GM23338 (cell line): ENCODE measurements at regions not wholly inside any gene's neighbourhood (a gene's known extent, or its start where the extent isn't known, plus 50 kb on each side); places are given as distances from the start of the nearest gene placed in this dataset.

ENCODE experiments used
- ATAC-seq: fragments of 200-7000 bp; cut with Tn5 transposase; 3 replicates; pipeline ENCODE4 v1.9.1; 2020
- DNase-seq: peaks from one replicate; pipeline ENCODE4 v3.0.0-alpha.2; 2015; ENCODE audit warnings: low spot score
- H2AFZ ChIP-seq: fragments of 200-600 bp; sonication (generic); 2 replicates; pipeline ENCODE4 v1.8.0; 2016; ENCODE audit warnings: antibody characterized with exemption, mild to moderate bottlenecking, moderate library complexity
- H3F3A ChIP-seq: fragments of 200-600 bp; sonication (generic); replicated peaks from 2 replicates; pipeline ENCODE4 v1.8.0; 2017; ENCODE audit warnings: antibody characterized with exemption, mixed run types, low read depth
- H3K27ac ChIP-seq: fragments of 200-600 bp; sonication (generic); 2 replicates; pipeline ENCODE4 v1.6.1; 2016; ENCODE audit warnings: low read depth
- H3K27me3 ChIP-seq: fragments of 200-600 bp; sonication (generic); 2 replicates; pipeline ENCODE4 v1.8.0; 2016; ENCODE audit warnings: mild to moderate bottlenecking, mixed run types, moderate library complexity; ENCODE audit not compliant: insufficient read depth
- H3K36me3 ChIP-seq: fragments of 200-600 bp; sonication (generic); 2 replicates; pipeline ENCODE4 v1.8.0; 2016; ENCODE audit warnings: mild to moderate bottlenecking; ENCODE audit not compliant: insufficient read depth
- H3K4me1 ChIP-seq: fragments of 200-600 bp; sonication (generic); 2 replicates; pipeline ENCODE4 v1.8.0; 2016; ENCODE audit warnings: mild to moderate bottlenecking, moderate library complexity; ENCODE audit not compliant: insufficient read depth
- H3K4me2 ChIP-seq: fragments of 200-600 bp; sonication (generic); 2 replicates; pipeline ENCODE4 v1.7.1; 2017; ENCODE audit warnings: mixed run types
- H3K4me3 ChIP-seq: fragments of 200-600 bp; sonication (generic); 2 replicates; pipeline ENCODE4 v1.6.1; 2016; ENCODE audit warnings: mixed run types
- H3K79me2 ChIP-seq: fragments of 200-600 bp; sonication (generic); replicated peaks from 2 replicates; pipeline ENCODE4 v1.8.0; 2017; ENCODE audit warnings: mild to moderate bottlenecking; ENCODE audit not compliant: insufficient read depth
- H3K9me2 ChIP-seq: fragments of 200-600 bp; sonication (generic); 2 replicates; pipeline ENCODE4 v1.8.0; 2017; ENCODE audit not compliant: insufficient read depth
- H4K20me1 ChIP-seq: fragments of 200-600 bp; sonication (generic); replicated peaks from 2 replicates; pipeline ENCODE4 v1.8.0; 2017; ENCODE audit warnings: mild to moderate bottlenecking; ENCODE audit not compliant: insufficient read depth
- H3K27ac Mint-ChIP-seq: 2 replicates; pipeline ENCODE4 v1.8.0; 2020; ENCODE audit warnings: inconsistent platforms, mild to moderate bottlenecking, moderate library complexity, mixed read lengths
- H3K27me3 Mint-ChIP-seq: 3 replicates; pipeline ENCODE4 v1.8.0; 2022; ENCODE audit warnings: low read depth, mild to moderate bottlenecking, moderate library complexity, mixed read lengths, inconsistent platforms; ENCODE audit not compliant: insufficient read depth, poor library complexity
- H3K36me3 Mint-ChIP-seq: 3 replicates; pipeline ENCODE4 v1.8.0; 2021; ENCODE audit warnings: low read depth, mild to moderate bottlenecking, inconsistent platforms, moderate library complexity, mixed read lengths
- H3K4me1 Mint-ChIP-seq: 3 replicates; pipeline ENCODE4 v1.8.0; 2020; ENCODE audit warnings: mild to moderate bottlenecking, inconsistent platforms, mixed read lengths
- H3K4me3 Mint-ChIP-seq: 3 replicates; pipeline ENCODE4 v1.8.0; 2021; ENCODE audit warnings: moderate library complexity, mild to moderate bottlenecking, inconsistent platforms, mixed read lengths
- H3K9me3 Mint-ChIP-seq: 3 replicates; pipeline ENCODE4 v1.8.0; 2020; ENCODE audit warnings: moderate library complexity, mild to moderate bottlenecking, inconsistent platforms, mixed read lengths
- STAT1 ChIP-seq: IDR thresholded peaks from one replicate; pipeline ENCODE4 v1.6.1; 2016; ENCODE audit warnings: antibody characterized with exemption; ENCODE audit not compliant: unreplicated experiment
- TF ChIP-seq, protein P1 (sequence below): fragments of 250-450 bp; sonication (Bioruptor Pico); IDR thresholded peaks from 2 replicates; pipeline ENCODE4 v1.5.0; 2020; ENCODE audit warnings: mild to moderate bottlenecking, moderate library complexity
- TF ChIP-seq, protein P2 (sequence below), 2 experiments: fragments of 200-600 bp in 1 of 2; sonication (generic) in 1 of 2; conservative IDR thresholded peaks; 2 replicates each; pipeline versions ENCODE4 v1.5.1 to v1.6.1; 2016 to 2017; ENCODE audit warnings: antibody characterized with exemption in 2 of 2, low read depth in 2 of 2, mild to moderate bottlenecking in 2 of 2, moderate library complexity in 1 of 2

- H3K27me3 ChIP-seq = no peaks in the 10 kb centered on the region
Measured at GRCh38 chr10:127815147-127815546, 77.6 kb downstream of the CLRN3 start.

More at GRCh38 chr10:127815147-127815546, 77.6 kb downstream of the CLRN3 start:
- Histone ChIP-seq H3K9me2 (peaks cover 4% of the 10 kb centered on the region; the same call in 1 of the 2 replicates), H3K36me3 (no peaks in the 10 kb centered on the region), H4K20me1 (no peaks in the 10 kb centered on the region), H3F3A (no peaks in the 10 kb centered on the region), H2AFZ (no peak overlapping the region), H3K27ac (no peak overlapping the region), H3K79me2 (no peaks in the 10 kb centered on the region), H3K4me1 (no peaks in the 10 kb centered on the region), H3K4me2 (no peak overlapping the region), H3K4me3 (no peak overlapping the region)
- Mint-ChIP-seq H3K4me3 (no peak overlapping the region), H3K36me3 (no peaks in the 10 kb centered on the region), H3K4me1 (no peaks in the 10 kb centered on the region), H3K27ac (no peak overlapping the region), H3K9me3 (no peaks in the 10 kb centered on the region), H3K27me3 (no peaks in the 10 kb centered on the region)
- no peak for ATAC-seq
- TF ChIP-seq, protein P1, sequence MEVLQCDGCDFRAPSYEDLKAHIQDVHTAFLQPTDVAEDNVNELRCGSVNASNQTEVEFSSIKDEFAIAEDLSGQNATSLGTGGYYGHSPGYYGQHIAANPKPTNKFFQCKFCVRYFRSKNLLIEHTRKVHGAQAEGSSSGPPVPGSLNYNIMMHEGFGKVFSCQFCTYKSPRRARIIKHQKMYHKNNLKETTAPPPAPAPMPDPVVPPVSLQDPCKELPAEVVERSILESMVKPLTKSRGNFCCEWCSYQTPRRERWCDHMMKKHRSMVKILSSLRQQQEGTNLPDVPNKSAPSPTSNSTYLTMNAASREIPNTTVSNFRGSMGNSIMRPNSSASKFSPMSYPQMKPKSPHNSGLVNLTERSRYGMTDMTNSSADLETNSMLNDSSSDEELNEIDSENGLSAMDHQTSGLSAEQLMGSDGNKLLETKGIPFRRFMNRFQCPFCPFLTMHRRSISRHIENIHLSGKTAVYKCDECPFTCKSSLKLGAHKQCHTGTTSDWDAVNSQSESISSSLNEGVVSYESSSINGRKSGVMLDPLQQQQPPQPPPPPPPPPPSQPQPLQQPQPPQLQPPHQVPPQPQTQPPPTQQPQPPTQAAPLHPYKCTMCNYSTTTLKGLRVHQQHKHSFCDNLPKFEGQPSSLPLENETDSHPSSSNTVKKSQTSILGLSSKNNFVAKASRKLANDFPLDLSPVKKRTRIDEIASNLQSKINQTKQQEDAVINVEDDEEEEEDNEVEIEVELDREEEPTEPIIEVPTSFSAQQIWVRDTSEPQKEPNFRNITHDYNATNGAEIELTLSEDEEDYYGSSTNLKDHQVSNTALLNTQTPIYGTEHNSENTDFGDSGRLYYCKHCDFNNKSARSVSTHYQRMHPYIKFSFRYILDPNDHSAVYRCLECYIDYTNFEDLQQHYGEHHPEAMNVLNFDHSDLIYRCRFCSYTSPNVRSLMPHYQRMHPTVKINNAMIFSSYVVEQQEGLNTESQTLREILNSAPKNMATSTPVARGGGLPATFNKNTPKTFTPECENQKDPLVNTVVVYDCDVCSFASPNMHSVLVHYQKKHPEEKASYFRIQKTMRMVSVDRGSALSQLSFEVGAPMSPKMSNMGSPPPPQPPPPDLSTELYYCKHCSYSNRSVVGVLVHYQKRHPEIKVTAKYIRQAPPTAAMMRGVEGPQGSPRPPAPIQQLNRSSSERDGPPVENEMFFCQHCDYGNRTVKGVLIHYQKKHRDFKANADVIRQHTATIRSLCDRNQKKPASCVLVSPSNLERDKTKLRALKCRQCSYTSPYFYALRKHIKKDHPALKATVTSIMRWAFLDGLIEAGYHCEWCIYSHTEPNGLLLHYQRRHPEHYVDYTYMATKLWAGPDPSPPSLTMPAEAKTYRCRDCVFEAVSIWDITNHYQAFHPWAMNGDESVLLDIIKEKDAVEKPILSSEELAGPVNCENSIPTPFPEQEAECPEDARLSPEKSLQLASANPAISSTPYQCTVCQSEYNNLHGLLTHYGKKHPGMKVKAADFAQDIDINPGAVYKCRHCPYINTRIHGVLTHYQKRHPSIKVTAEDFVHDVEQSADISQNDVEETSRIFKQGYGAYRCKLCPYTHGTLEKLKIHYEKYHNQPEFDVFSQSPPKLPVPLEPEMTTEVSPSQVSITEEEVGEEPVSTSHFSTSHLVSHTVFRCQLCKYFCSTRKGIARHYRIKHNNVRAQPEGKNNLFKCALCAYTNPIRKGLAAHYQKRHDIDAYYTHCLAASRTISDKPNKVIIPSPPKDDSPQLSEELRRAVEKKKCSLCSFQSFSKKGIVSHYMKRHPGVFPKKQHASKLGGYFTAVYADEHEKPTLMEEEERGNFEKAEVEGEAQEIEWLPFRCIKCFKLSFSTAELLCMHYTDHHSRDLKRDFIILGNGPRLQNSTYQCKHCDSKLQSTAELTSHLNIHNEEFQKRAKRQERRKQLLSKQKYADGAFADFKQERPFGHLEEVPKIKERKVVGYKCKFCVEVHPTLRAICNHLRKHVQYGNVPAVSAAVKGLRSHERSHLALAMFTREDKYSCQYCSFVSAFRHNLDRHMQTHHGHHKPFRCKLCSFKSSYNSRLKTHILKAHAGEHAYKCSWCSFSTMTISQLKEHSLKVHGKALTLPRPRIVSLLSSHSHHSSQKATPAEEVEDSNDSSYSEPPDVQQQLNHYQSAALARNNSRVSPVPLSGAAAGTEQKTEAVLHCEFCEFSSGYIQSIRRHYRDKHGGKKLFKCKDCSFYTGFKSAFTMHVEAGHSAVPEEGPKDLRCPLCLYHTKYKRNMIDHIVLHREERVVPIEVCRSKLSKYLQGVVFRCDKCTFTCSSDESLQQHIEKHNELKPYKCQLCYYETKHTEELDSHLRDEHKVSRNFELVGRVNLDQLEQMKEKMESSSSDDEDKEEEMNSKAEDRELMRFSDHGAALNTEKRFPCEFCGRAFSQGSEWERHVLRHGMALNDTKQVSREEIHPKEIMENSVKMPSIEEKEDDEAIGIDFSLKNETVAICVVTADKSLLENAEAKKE (CRISPR knock-in tag) = no peak
- no peak for TF ChIP-seq STAT1
- TF ChIP-seq, protein P2, sequence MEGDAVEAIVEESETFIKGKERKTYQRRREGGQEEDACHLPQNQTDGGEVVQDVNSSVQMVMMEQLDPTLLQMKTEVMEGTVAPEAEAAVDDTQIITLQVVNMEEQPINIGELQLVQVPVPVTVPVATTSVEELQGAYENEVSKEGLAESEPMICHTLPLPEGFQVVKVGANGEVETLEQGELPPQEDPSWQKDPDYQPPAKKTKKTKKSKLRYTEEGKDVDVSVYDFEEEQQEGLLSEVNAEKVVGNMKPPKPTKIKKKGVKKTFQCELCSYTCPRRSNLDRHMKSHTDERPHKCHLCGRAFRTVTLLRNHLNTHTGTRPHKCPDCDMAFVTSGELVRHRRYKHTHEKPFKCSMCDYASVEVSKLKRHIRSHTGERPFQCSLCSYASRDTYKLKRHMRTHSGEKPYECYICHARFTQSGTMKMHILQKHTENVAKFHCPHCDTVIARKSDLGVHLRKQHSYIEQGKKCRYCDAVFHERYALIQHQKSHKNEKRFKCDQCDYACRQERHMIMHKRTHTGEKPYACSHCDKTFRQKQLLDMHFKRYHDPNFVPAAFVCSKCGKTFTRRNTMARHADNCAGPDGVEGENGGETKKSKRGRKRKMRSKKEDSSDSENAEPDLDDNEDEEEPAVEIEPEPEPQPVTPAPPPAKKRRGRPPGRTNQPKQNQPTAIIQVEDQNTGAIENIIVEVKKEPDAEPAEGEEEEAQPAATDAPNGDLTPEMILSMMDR (conservative IDR thresholded peaks at IDR 0.05; ENCODE audit: low read depth in 2 of 2) = peak in 1 of 2 experiments; percentile 52; a peak in 3 of 4 replicates
- peak; percentile 25 for DNase-seq
